Cardiac fibroblast (primary cell): ENCODE measurements at regions not wholly inside any gene's neighbourhood (a gene's known extent, or its start where the extent isn't known, plus 50 kb on each side); places are given as distances from the start of the nearest gene placed in this dataset.
"Not testable (repeated sequence)": the region's sequence is repeated elsewhere in the genome, so short reads cannot be mapped to it uniquely, and the experiment has no call there.

Experiments used
- DNase-seq, 2 donors: peaks; one replicate each; pipeline versions ENCODE4 v3.0.0 to v3.0.0-alpha.2; 2010; ENCODE audit warnings: low read depth in 2 of 2
- H3K4me3 ChIP-seq, 2 donors: replicated peaks in 1 of 2; 1 replicate in 1 of 2; 2 replicates in 1 of 2; pipeline ENCODE4 v1.5.1; 2011; ENCODE audit warnings: low read depth in 2 of 2, low read length in 2 of 2, mild to moderate bottlenecking in 2 of 2, moderate library complexity in 1 of 2
- CTCF ChIP-seq: IDR thresholded peaks from one replicate; pipeline ENCODE4 v1.5.1; 2011; ENCODE audit warnings: low read depth, mild to moderate bottlenecking, low read length, inconsistent platforms

GRCh38 chrX:67094061-67094460 lies 449.8 kb upstream of the AR start:
- DNase-seq, result no peak
- no peak for TF ChIP-seq CTCF
- H3K4me3 ChIP-seq, result no peak overlapping the region

GRCh38 chrX:67050760-67051159 lies 411.9 kb upstream of the EDA2R start:
- H3K4me3 ChIP-seq, result no peak overlapping the region
- no peak for TF ChIP-seq CTCF
- no peak for DNase-seq

- DNase-seq, result no peak
- no peak for TF ChIP-seq CTCF
- H3K4me3 ChIP-seq, result no peak overlapping the region
These were observed 406.0 kb upstream of the EDA2R start for GRCh38 chrX:67044866-67045265.

GRCh38 chrX:67044029-67044653 lies 405.3 kb upstream of the EDA2R start:
- no peak overlapping the region for H3K4me3 ChIP-seq
- no peak for TF ChIP-seq CTCF
- no peak for DNase-seq

GRCh38 chrX:67004451-67004850 lies 365.6 kb upstream of the EDA2R start:
- DNase-seq, result no peak
- TF ChIP-seq CTCF, result no peak
- no peak overlapping the region for H3K4me3 ChIP-seq

- no peak for TF ChIP-seq CTCF
- no peak overlapping the region for H3K4me3 ChIP-seq
- no peak for DNase-seq
These were observed 355.9 kb upstream of the EDA2R start for GRCh38 chrX:66994729-66995128.

GRCh38 chrX:66992077-66992476 lies 353.2 kb upstream of the EDA2R start:
- not testable (repeated sequence) for H3K4me3 ChIP-seq, DNase-seq
